Hepatocyte (in vitro differentiated cells): ENCODE measurements at regions not wholly inside any gene's neighbourhood (a gene's known extent, or its start where the extent isn't known, plus 50 kb on each side); places are given as distances from the start of the nearest gene placed in this dataset.

ENCODE experiments used
- CTCF ChIP-seq: fragments of 200-600 bp; sonication (generic); IDR thresholded peaks from 2 replicates; pipeline ENCODE4 v1.5.1; 2016; ENCODE audit warnings: antibody characterized with exemption, mild to moderate bottlenecking; ENCODE audit not compliant: poor library complexity
- EZH2 ChIP-seq: fragments of 200-600 bp; sonication (generic); IDR thresholded peaks from 2 replicates; pipeline ENCODE4 v1.6.1; 2016; ENCODE audit warnings: antibody characterized with exemption, mild to moderate bottlenecking, borderline replicate concordance
- EZH2phosphoT487 ChIP-seq: fragments of 200-600 bp; sonication (generic); IDR thresholded peaks from one replicate; pipeline ENCODE4 v1.6.1; 2018; ENCODE audit warnings: antibody characterized with exemption, mild to moderate bottlenecking, low read depth, moderate library complexity; ENCODE audit not compliant: unreplicated experiment, severe bottlenecking

DNA sequence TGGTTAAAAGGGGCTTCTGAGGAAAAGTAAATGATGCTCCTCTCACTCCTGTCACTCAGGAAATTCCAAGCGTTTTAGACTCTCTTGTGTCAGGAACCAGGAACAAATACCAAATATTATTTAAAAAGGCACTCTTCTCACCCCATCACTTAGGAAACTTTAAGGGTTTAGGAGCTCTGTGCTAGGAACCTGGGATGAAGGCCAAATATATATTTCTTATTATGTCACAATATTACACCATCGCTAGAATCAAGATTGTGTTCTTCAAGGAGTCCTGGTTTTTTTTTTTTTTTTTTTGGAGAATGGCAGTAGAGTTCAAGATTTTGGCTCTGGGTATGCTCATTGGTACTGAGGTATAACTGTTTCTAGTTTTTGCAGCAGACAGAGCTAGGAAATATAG lies 79.0 kb upstream of the HEPHL1 start:
- TF ChIP-seq CTCF (no peak), EZH2 (no peak), EZH2phosphoT487 (no peak)
